ENCODE measurements at regions not wholly inside any gene's neighbourhood (a gene's known extent, or its start where the extent isn't known, plus 50 kb on each side); places are given as distances from the start of the nearest gene placed in this dataset.

DNA sequence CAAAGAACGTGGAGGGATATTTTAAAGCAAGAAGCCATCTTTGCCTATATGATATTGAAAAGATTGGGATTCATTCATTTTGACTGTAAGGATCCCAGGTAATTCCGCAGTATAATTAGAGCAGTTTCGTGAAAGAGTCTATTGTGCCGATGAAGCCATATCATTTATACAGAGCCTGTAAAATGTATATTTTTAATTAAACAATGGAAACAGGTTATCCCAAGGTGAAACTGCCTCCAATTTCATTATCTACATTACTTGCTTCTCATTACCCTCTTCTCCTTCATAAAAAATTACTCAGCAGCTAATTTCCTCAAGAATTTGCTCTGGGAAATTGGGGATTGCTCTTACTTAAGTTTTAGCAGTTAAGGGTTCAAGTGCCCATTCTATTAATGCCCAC is 444.1 kb downstream of the SOCS6 start:
- H3K36me3 ChIP-seq (ENCODE audit: control insufficient read depth in 1 of 2, insufficient read depth in 2 of 2, low read depth in 1 of 2, low read length in 2 of 2) = no peaks in the 10 kb centered on the region
- no peak overlapping the region for H2BK12ac ChIP-seq (ENCODE audit: low read length in 2 of 2)
- no peak overlapping the region for H4K8ac ChIP-seq (ENCODE audit: low read length)
- no peak overlapping the region for H3K4me3 ChIP-seq (ENCODE audit: insufficient read depth in 1 of 2, low read depth in 1 of 2, low read length in 2 of 2)
- H3K23ac ChIP-seq (ENCODE audit: low read length in 2 of 2) = no peak overlapping the region
- H2AFZ ChIP-seq (ENCODE audit: low read depth, low read length) = no peak overlapping the region
- no peak overlapping the region for H3K14ac ChIP-seq (ENCODE audit: low read length in 2 of 2)
- H2BK15ac ChIP-seq (ENCODE audit: low read depth, poor library complexity, severe bottlenecking) = no peak overlapping the region
- no peak overlapping the region for H2BK120ac ChIP-seq (ENCODE audit: low read depth, low read length)
- no peaks in the 10 kb centered on the region for H3K79me1 ChIP-seq (replicated peaks; ENCODE audit: low read length, poor library complexity, severe bottlenecking)
- no peak overlapping the region for H3K27ac ChIP-seq (ENCODE audit: low read length, poor library complexity, severe bottlenecking)
- 76% methylated on average over 1 of the region's 4 CpGs for WGBS
- no peak overlapping the region for H3K4me2 ChIP-seq (ENCODE audit: low read length, poor library complexity, severe bottlenecking)
- no peaks in the 10 kb centered on the region for H3K4me1 ChIP-seq (ENCODE audit: control insufficient read depth, insufficient read depth, low read depth, low read length)
- no peak overlapping the region for H4K91ac ChIP-seq (ENCODE audit: low read length)
- no peak overlapping the region for H3K4ac ChIP-seq (ENCODE audit: low read depth in 1 of 2, low read length in 2 of 2)
- H2BK5ac ChIP-seq (ENCODE audit: low read depth, low read length, poor library complexity, severe bottlenecking) = no peak overlapping the region
- H3K9ac ChIP-seq (ENCODE audit: low read length) = no peak overlapping the region
- no peak overlapping the region for H3K18ac ChIP-seq (ENCODE audit: low read depth in 1 of 2, low read length in 2 of 2)
- peaks cover 10% of the 10 kb centered on the region for H3K9me3 ChIP-seq (ENCODE audit: control insufficient read depth, low read length)
- no peak for DNase-seq
- no peaks in the 10 kb centered on the region for H3K27me3 ChIP-seq (ENCODE audit: control insufficient read depth in 1 of 2, insufficient read depth in 1 of 2, low read length in 2 of 2)
- no peak overlapping the region for H2AK5ac ChIP-seq (ENCODE audit: low read length, severe bottlenecking)

DNA sequence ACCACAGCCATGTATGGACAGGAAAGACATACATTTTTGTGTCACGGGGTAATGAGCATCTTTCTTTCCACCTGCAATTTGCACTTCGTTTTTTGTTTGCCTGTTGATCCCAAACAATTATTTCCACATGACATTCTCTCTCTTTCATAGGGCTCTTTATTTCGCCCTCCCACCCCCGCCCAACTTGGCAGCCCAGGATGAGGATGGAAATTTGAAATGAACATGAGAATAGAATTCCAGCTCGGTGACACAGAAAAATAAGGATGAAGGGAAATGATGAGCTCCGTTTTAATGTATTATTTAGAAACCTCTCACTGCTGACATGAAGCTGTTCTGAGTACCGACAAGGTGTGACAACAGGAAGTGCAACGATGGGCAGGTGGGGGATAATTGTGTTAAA is 443.3 kb downstream of the SOCS6 start:
- Histone ChIP-seq H3K14ac (ENCODE audit: low read length in 2 of 2) (no peak overlapping the region), H2AFZ (ENCODE audit: low read depth, low read length) (no peak overlapping the region), H3K4me2 (ENCODE audit: low read length, poor library complexity, severe bottlenecking) (no peak overlapping the region), H3K18ac (ENCODE audit: low read depth in 1 of 2, low read length in 2 of 2) (no peak overlapping the region), H3K23ac (ENCODE audit: low read length in 2 of 2) (no peak overlapping the region), H3K4ac (ENCODE audit: low read depth in 1 of 2, low read length in 2 of 2) (no peak overlapping the region), H3K79me1 (replicated peaks; ENCODE audit: low read length, poor library complexity, severe bottlenecking) (no peaks in the 10 kb centered on the region), H3K27me3 (ENCODE audit: control insufficient read depth in 1 of 2, insufficient read depth in 1 of 2, low read length in 2 of 2) (no peaks in the 10 kb centered on the region), H3K4me3 (ENCODE audit: insufficient read depth in 1 of 2, low read depth in 1 of 2, low read length in 2 of 2) (no peak overlapping the region), H2BK120ac (ENCODE audit: low read depth, low read length) (no peak overlapping the region), H3K9ac (ENCODE audit: low read length) (no peak overlapping the region), H2BK15ac (ENCODE audit: low read depth, poor library complexity, severe bottlenecking) (no peak overlapping the region), H3K9me3 (ENCODE audit: control insufficient read depth, low read length) (peaks cover 10% of the 10 kb centered on the region), H3K4me1 (ENCODE audit: control insufficient read depth, insufficient read depth, low read depth, low read length) (no peaks in the 10 kb centered on the region), H3K27ac (ENCODE audit: low read length, poor library complexity, severe bottlenecking) (no peak overlapping the region), H2BK5ac (ENCODE audit: low read depth, low read length, poor library complexity, severe bottlenecking) (no peak overlapping the region), H3K36me3 (ENCODE audit: control insufficient read depth in 1 of 2, insufficient read depth in 2 of 2, low read depth in 1 of 2, low read length in 2 of 2) (no peaks in the 10 kb centered on the region), H2AK5ac (ENCODE audit: low read length, severe bottlenecking) (no peak overlapping the region), H2BK12ac (ENCODE audit: low read length in 2 of 2) (no peak overlapping the region), H4K8ac (ENCODE audit: low read length) (no peak overlapping the region), H4K91ac (ENCODE audit: low read length) (no peak overlapping the region)
- WGBS = 64% methylated on average over 6 of the region's 8 CpGs
- no peak for DNase-seq

- 69% methylated on average over 3 of the region's 5 CpGs for WGBS
- no peak for DNase-seq
Observed at GRCh38 chr18:70720607-70721006, 431.8 kb downstream of the SOCS6 start.

DNA sequence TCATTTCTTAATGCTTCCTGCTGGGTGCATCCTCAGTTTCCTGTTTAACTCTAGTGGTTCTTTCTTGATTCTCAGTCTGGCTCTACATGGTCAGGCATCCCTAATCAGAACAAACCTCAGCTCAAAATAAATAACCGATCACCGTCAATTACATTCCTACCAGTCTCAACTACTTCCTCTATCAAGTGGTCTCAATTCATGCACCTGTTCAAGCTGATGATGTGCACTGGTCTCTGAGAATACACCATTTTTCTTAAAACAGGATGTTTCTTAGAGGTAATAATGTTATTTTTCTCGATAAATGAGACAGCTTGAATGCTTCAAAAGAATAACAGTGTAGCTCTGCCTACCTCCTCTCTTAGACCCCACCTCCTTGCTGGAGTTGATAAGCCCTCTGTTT is 420.9 kb downstream of the SOCS6 start:
- Histone ChIP-seq H3K4ac (ENCODE audit: low read depth in 1 of 2, low read length in 2 of 2) (no peak overlapping the region), H2BK12ac (ENCODE audit: low read length in 2 of 2) (no peak overlapping the region), H3K23ac (ENCODE audit: low read length in 2 of 2) (no peak overlapping the region), H2BK120ac (ENCODE audit: low read depth, low read length) (no peak overlapping the region), H3K14ac (ENCODE audit: low read length in 2 of 2) (no peak overlapping the region), H2BK5ac (ENCODE audit: low read depth, low read length, poor library complexity, severe bottlenecking) (no peak overlapping the region), H3K9me3 (ENCODE audit: control insufficient read depth, low read length) (no peaks in the 10 kb centered on the region), H3K9ac (ENCODE audit: low read length) (no peak overlapping the region), H3K4me2 (ENCODE audit: low read length, poor library complexity, severe bottlenecking) (no peak overlapping the region), H3K36me3 (ENCODE audit: control insufficient read depth in 1 of 2, insufficient read depth in 2 of 2, low read depth in 1 of 2, low read length in 2 of 2) (no peaks in the 10 kb centered on the region), H3K27me3 (ENCODE audit: control insufficient read depth in 1 of 2, insufficient read depth in 1 of 2, low read length in 2 of 2) (no peaks in the 10 kb centered on the region), H4K91ac (ENCODE audit: low read length) (no peak overlapping the region), H3K4me1 (ENCODE audit: control insufficient read depth, insufficient read depth, low read depth, low read length) (no peaks in the 10 kb centered on the region), H3K4me3 (ENCODE audit: insufficient read depth in 1 of 2, low read depth in 1 of 2, low read length in 2 of 2) (no peak overlapping the region), H2AFZ (ENCODE audit: low read depth, low read length) (no peak overlapping the region), H2BK15ac (ENCODE audit: low read depth, poor library complexity, severe bottlenecking) (no peak overlapping the region), H3K27ac (ENCODE audit: low read length, poor library complexity, severe bottlenecking) (no peak overlapping the region), H3K18ac (ENCODE audit: low read depth in 1 of 2, low read length in 2 of 2) (no peak overlapping the region), H4K8ac (ENCODE audit: low read length) (no peak overlapping the region), H2AK5ac (ENCODE audit: low read length, severe bottlenecking) (no peak overlapping the region), H3K79me1 (replicated peaks; ENCODE audit: low read length, poor library complexity, severe bottlenecking) (no peaks in the 10 kb centered on the region)
- WGBS = 73% methylated on average over 3 of the region's 3 CpGs
- no peak for DNase-seq

More at GRCh38 chr18:70720607-70721006, 431.8 kb downstream of the SOCS6 start:
- no peak overlapping the region for H2AK5ac ChIP-seq (ENCODE audit: low read length, severe bottlenecking)
- no peak overlapping the region for H3K9ac ChIP-seq (ENCODE audit: low read length)
- no peaks in the 10 kb centered on the region for H3K9me3 ChIP-seq (ENCODE audit: control insufficient read depth, low read length)
- H3K27me3 ChIP-seq (ENCODE audit: control insufficient read depth in 1 of 2, insufficient read depth in 1 of 2, low read length in 2 of 2) = no peaks in the 10 kb centered on the region
- no peaks in the 10 kb centered on the region for H3K36me3 ChIP-seq (ENCODE audit: control insufficient read depth in 1 of 2, insufficient read depth in 2 of 2, low read depth in 1 of 2, low read length in 2 of 2)
- H3K4me3 ChIP-seq (ENCODE audit: insufficient read depth in 1 of 2, low read depth in 1 of 2, low read length in 2 of 2) = no peak overlapping the region
- H4K91ac ChIP-seq (ENCODE audit: low read length) = no peak overlapping the region
- H3K4ac ChIP-seq (ENCODE audit: low read depth in 1 of 2, low read length in 2 of 2) = no peak overlapping the region
- no peak overlapping the region for H3K27ac ChIP-seq (ENCODE audit: low read length, poor library complexity, severe bottlenecking)
- H3K4me2 ChIP-seq (ENCODE audit: low read length, poor library complexity, severe bottlenecking) = no peak overlapping the region
- no peak overlapping the region for H2BK15ac ChIP-seq (ENCODE audit: low read depth, poor library complexity, severe bottlenecking)
- H2BK5ac ChIP-seq (ENCODE audit: low read depth, low read length, poor library complexity, severe bottlenecking) = no peak overlapping the region
- no peak overlapping the region for H4K8ac ChIP-seq (ENCODE audit: low read length)
- no peak overlapping the region for H3K23ac ChIP-seq (ENCODE audit: low read length in 2 of 2)
- H2BK120ac ChIP-seq (ENCODE audit: low read depth, low read length) = no peak overlapping the region
- no peak overlapping the region for H2AFZ ChIP-seq (ENCODE audit: low read depth, low read length)
- no peak overlapping the region for H2BK12ac ChIP-seq (ENCODE audit: low read length in 2 of 2)
- no peaks in the 10 kb centered on the region for H3K79me1 ChIP-seq (replicated peaks; ENCODE audit: low read length, poor library complexity, severe bottlenecking)
- H3K18ac ChIP-seq (ENCODE audit: low read depth in 1 of 2, low read length in 2 of 2) = no peak overlapping the region
- H3K14ac ChIP-seq (ENCODE audit: low read length in 2 of 2) = no peak overlapping the region
- no peaks in the 10 kb centered on the region for H3K4me1 ChIP-seq (ENCODE audit: control insufficient read depth, insufficient read depth, low read depth, low read length)

Data from mesenchymal stem cell (in vitro differentiated cells and primary cell).